Fibroblast of upper back skin (primary cell): ENCODE measurements at regions not wholly inside any gene's neighbourhood (a gene's known extent, or its start where the extent isn't known, plus 50 kb on each side); places are given as distances from the start of the nearest gene placed in this dataset.
"Not testable (repeated sequence)": the region's sequence is repeated elsewhere in the genome, so short reads cannot be mapped to it uniquely, and the experiment has no call there.

ENCODE experiments used
- DNase-seq: peaks from one replicate; pipeline ENCODE4 v3.0.0-alpha.2; 2013

GRCh38 chr19:30105316-30105715 is 163.3 kb downstream of the URI1 start:
- no peak for DNase-seq

GRCh38 chr19:30105727-30106126 is 163.7 kb downstream of the URI1 start:
- DNase-seq: no peak

GRCh38 chr19:30106417-30107095 is 164.5 kb downstream of the URI1 start:
- no peak for DNase-seq

- no peak for DNase-seq
Observed at GRCh38 chr19:30107251-30107650, 165.2 kb downstream of the URI1 start.

- no peak for DNase-seq
Observed at GRCh38 chr19:30109565-30109964, 167.5 kb downstream of the URI1 start.

- DNase-seq: peak; percentile 4
Observed at GRCh38 chr19:30111021-30111855, 169.2 kb downstream of the URI1 start.

GRCh38 chr19:30112171-30112570 is 170.1 kb downstream of the URI1 start:
- DNase-seq: no peak

- no peak for DNase-seq
Observed at GRCh38 chr19:30112666-30113065, 170.6 kb downstream of the URI1 start.

- no peak for DNase-seq
Observed at GRCh38 chr19:30113186-30113585, 171.1 kb downstream of the URI1 start.

GRCh38 chr19:30114095-30114494 is 172.1 kb downstream of the URI1 start:
- DNase-seq: not testable (repeated sequence)

- no peak for DNase-seq
Observed at GRCh38 chr19:30115947-30116346, 173.9 kb downstream of the URI1 start.

GRCh38 chr19:30116530-30116929 is 174.5 kb downstream of the URI1 start:
- DNase-seq: no peak

GRCh38 chr19:30116984-30117555 is 175.0 kb downstream of the URI1 start:
- DNase-seq: no peak

GRCh38 chr19:30117636-30118145 is 175.7 kb downstream of the URI1 start:
- DNase-seq: no peak

GRCh38 chr19:30118221-30118620 is 176.2 kb downstream of the URI1 start:
- DNase-seq: no peak

- DNase-seq: no peak
Observed at GRCh38 chr19:30118760-30119159, 176.7 kb downstream of the URI1 start.

- no peak for DNase-seq
Observed at GRCh38 chr19:30119180-30119908, 177.3 kb downstream of the URI1 start.

- no peak for DNase-seq
Observed at GRCh38 chr19:30120860-30121484, 178.9 kb downstream of the URI1 start.

- DNase-seq: no peak
Observed at GRCh38 chr19:30122431-30122830, 180.4 kb downstream of the URI1 start.

- DNase-seq: no peak
Observed at GRCh38 chr19:30123119-30123518, 181.1 kb downstream of the URI1 start.

GRCh38 chr19:30123611-30124010 is 181.6 kb downstream of the URI1 start:
- no peak for DNase-seq

- no peak for DNase-seq
Observed at GRCh38 chr19:30128211-30128610, 186.2 kb downstream of the URI1 start.
